HG02798 (cell line): ENCODE measurements at regions not wholly inside any gene's neighbourhood (a gene's known extent, or its start where the extent isn't known, plus 50 kb on each side); places are given as distances from the start of the nearest gene placed in this dataset.
"Not testable (repeated sequence)": the region's sequence is repeated elsewhere in the genome, so short reads cannot be mapped to it uniquely, and the experiment has no call there.

Experiments used
- ATAC-seq: cut with Tn5 transposase; IDR thresholded peaks from one replicate; pipeline ENCODE4 v1.9.1; 2021; ENCODE audit warnings: mild to moderate bottlenecking; ENCODE audit not compliant: unreplicated experiment, poor library complexity

GRCh38 chr2:21814588-21815149 is 690.9 kb downstream of the TDRD15 start:
- ATAC-seq = no peak

- no peak for ATAC-seq
Observed at GRCh38 chr2:21818212-21818795, 694.5 kb downstream of the TDRD15 start.

DNA sequence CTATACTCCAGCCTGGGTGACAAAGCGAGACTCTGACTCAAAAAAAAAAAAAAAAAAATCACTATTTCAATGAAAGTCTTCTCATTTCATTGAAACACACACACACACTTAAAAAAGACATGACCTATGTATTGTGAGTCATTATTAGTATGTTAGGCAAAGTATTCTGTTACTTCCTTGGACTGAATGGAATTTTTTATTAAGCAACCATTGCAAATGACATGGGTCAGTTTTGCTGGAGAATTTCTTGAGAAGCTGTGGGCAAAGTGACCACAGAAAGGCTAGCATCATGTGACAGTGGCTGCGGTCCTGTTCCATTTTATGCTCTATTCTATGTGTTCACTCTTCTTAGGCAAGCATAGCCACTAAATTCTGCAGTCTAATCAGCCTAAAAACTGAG is 695.7 kb downstream of the TDRD15 start:
- no peak for ATAC-seq

DNA sequence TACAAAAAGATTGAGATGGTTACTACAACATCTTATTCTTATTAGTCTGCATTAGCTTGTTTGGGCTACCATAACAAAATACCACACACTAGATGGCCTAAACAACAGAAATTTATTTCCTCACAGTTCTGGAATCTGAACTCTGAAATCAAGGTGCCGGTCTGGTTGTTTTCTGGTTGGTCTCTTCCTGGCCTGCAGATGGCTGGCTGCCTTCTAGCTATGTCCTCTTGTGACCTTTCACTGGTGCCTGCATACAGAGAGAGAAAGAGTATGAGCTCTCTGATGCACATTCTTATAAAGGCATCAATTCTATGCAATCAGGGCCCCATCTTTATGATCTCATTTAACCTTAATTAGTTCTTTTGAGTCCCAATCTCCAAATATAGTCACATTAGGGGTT is 696.5 kb downstream of the TDRD15 start:
- ATAC-seq = no peak

DNA sequence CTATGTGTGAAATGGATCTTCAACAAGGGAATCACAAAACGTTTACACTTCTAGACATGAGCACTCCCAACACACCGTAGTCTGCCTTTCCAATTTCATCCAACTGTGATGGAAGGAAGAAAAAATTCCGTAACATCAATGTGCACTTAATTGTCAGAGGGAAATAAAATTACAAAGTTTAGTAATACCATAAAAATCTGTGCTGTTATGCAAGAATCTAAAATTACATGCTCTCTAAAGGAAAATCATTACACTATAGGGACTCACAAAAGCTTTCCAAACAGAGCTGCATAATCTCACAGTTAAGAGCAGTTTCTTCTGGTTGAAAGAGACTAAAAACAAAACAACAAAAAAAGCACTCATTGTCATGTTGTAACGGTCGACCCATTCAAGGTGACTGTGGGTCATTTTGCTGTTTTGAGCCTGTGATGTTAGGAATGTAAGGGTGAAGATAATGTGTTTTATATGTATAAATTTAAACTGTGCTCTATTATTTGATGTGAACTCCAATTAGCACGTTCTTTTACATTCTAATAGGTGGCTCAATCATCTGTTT is 698.0 kb downstream of the TDRD15 start:
- no peak for ATAC-seq

DNA sequence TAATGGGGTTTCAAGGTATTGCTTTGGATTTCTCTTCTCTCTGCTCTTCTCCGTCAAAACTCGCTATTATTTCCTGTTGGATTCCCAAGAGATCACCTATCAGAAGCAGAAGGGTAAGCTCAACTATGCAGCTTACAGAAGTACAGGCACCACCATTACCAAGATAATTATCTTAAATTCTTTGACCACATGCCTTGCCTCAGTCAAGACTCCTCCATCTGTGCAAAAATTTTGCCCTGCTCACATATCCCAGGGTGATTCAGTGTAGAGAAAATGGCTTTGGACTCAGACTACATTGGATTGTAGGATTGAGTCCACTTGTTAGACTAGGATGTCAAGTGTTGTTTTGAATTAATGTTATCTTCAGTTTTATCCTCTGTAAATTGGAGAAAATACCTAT is 698.7 kb downstream of the TDRD15 start:
- no peak for ATAC-seq

- no peak for ATAC-seq
Observed at GRCh38 chr2:21833767-21834166, 710.0 kb downstream of the TDRD15 start.

DNA sequence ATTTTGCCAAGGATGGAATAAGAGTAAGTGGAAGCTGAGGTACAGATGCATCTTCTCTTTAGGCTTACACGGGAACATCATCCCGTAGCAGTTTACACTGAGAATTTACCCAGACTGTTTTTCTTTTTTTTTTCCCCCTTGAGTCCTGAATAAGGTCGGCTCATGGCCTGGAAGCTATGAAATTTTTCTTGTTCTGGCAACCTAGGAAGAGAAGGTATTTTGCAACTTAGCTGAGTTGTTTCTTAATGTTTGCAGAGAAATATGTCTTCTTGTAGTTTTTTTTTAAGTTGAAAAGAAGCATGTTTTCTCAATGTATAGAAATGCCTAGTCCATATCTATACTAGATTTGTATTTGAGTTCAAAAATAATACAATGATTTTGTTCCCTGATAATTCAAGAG is 712.5 kb downstream of the TDRD15 start:
- no peak for ATAC-seq

GRCh38 chr2:21836719-21837118 is 713.0 kb downstream of the TDRD15 start:
- ATAC-seq = no peak

DNA sequence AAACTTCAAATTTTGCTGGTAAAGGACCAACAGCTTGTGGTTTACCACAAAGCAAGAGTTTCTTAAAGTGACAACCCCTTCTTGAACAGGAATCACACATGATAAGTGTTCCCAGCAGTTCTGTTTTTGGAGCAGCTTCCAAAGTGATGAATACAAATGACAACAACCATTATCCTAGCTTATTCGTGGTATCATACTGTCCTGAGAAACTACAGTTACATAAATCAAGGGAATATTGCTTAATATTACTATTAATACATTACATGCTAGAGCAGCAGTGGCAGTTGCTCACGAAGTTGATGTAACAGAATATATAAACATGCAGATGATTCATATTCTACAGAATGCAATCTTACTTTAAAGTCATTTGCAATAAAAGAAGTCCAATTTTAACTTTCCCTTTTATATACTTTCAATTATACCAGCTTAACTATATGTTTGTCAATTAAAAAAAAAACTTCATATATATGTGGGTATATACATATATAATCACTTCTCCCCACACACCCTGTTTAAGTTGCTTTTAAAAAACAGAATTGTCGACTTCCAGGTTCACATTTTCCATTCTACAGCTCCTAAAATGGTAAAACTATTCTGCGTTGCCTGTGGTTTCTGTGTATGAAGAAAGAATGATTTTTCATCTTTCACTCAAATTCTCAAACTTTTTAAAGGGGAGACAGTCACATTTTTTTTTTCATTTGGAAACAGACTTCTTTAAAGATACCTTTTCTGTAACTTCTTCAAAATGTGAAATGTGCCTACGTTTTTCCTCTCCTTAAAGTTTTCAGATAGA is 713.6 kb downstream of the TDRD15 start:
- ATAC-seq = no peak

GRCh38 chr2:21841341-21841740 is 717.6 kb downstream of the TDRD15 start:
- no peak for ATAC-seq

GRCh38 chr2:21850367-21850766 is 726.6 kb downstream of the TDRD15 start:
- not testable (repeated sequence) for ATAC-seq

DNA sequence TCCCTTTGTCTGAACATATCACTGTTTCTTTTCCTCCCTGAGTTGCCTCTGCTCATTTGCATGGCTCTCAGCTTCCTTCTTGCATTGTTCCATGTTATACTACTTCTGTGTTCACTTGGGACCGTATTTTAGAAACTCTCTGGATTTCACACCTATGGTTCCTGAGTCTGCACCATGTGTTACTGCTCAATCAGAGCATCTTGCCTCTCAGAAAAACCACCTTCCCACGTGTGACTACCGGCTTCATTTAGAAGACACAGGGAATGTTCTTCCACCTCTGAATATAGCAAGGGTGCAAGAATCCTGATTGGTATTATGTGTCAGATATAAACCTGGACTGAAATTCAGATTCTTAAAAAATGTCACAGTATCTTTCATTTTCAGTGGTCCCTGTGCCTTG is 731.2 kb downstream of the TDRD15 start:
- ATAC-seq = no peak

GRCh38 chr2:21856708-21857107 is 732.9 kb downstream of the TDRD15 start:
- ATAC-seq = no peak

GRCh38 chr2:21860907-21861306 is 737.1 kb downstream of the TDRD15 start:
- no peak for ATAC-seq

- ATAC-seq = no peak
Observed at GRCh38 chr2:21866316-21866715, 742.5 kb downstream of the TDRD15 start.

GRCh38 chr2:21887881-21888280 is 764.1 kb downstream of the TDRD15 start:
- no peak for ATAC-seq

DNA sequence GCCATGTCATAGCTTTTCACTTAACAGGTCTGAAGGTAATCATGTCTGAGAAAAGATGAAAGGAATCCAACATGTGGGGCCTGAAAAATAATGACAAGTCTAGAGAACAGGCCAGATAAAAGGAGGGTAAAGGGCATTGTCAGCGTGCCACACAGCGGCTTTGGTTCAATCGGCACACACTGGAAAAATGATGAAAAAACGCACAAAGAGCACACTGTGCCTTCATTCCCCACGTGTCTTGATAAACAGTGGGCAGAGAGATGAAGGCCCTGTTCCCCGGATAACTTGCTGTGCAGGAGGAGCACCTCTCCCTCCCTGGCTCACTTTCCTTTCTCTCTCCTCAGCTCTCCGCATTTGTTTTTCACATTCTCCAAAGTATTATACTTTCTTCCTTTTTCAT is 766.3 kb downstream of the TDRD15 start:
- ATAC-seq = no peak

- no peak for ATAC-seq
Observed at GRCh38 chr2:21890716-21891115, 766.9 kb downstream of the TDRD15 start.

GRCh38 chr2:21891191-21891590 is 767.4 kb downstream of the TDRD15 start:
- no peak for ATAC-seq

GRCh38 chr2:21892140-21892539 is 768.4 kb downstream of the TDRD15 start:
- no peak for ATAC-seq
